ENCODE measurements at regions not wholly inside any gene's neighbourhood (a gene's known extent, or its start where the extent isn't known, plus 50 kb on each side); places are given as distances from the start of the nearest gene placed in this dataset.

- Histone ChIP-seq H3K4me3 (no peak overlapping the region), H3K27me3 (replicated peaks; ENCODE audit: insufficient read depth) (no peaks in the 10 kb centered on the region), H3K9me3 (no peaks in the 10 kb centered on the region), H3K36me3 (no peaks in the 10 kb centered on the region), H3K4me1 (replicated peaks) (no peaks in the 10 kb centered on the region), H3K27ac (no peak overlapping the region)
- DNase-seq (ENCODE audit: low spot score): no peak
- intact Hi-C loops (cut with DNase I): no loop called here
- 79% methylated on average over 15 of the region's 15 CpGs for WGBS
- no peak for TF ChIP-seq POLR2AphosphoS5 (IDR thresholded peaks at IDR 0.05)
- TF ChIP-seq POLR2A (IDR thresholded peaks at IDR 0.05): no peak
- TF ChIP-seq, protein P1, sequence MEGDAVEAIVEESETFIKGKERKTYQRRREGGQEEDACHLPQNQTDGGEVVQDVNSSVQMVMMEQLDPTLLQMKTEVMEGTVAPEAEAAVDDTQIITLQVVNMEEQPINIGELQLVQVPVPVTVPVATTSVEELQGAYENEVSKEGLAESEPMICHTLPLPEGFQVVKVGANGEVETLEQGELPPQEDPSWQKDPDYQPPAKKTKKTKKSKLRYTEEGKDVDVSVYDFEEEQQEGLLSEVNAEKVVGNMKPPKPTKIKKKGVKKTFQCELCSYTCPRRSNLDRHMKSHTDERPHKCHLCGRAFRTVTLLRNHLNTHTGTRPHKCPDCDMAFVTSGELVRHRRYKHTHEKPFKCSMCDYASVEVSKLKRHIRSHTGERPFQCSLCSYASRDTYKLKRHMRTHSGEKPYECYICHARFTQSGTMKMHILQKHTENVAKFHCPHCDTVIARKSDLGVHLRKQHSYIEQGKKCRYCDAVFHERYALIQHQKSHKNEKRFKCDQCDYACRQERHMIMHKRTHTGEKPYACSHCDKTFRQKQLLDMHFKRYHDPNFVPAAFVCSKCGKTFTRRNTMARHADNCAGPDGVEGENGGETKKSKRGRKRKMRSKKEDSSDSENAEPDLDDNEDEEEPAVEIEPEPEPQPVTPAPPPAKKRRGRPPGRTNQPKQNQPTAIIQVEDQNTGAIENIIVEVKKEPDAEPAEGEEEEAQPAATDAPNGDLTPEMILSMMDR (IDR thresholded peaks at IDR 0.05): no peak
Measured at GRCh38 chr13:91295712-91296410, 51.6 kb upstream of the MIR17HG start.

GRCh38 chr13:91297503-91297902, 50.0 kb upstream of the MIR17HG start:
- DNase-seq (ENCODE audit: low spot score): no peak
- H3K27ac ChIP-seq: no peak overlapping the region
- TF ChIP-seq POLR2AphosphoS5 (IDR thresholded peaks at IDR 0.05) (no peak), POLR2A (IDR thresholded peaks at IDR 0.05) (no peak)
- TF ChIP-seq, protein P1 (IDR thresholded peaks at IDR 0.05): no peak
- H3K27me3 ChIP-seq (replicated peaks; ENCODE audit: insufficient read depth): no peaks in the 10 kb centered on the region
- no peaks in the 10 kb centered on the region for H3K9me3 ChIP-seq
- no peaks in the 10 kb centered on the region for H3K4me1 ChIP-seq (replicated peaks)
- WGBS: 31% methylated on average over 2 of the region's 2 CpGs
- intact Hi-C loops (cut with DNase I): no loop called here
- no peaks in the 10 kb centered on the region for H3K36me3 ChIP-seq
- no peak overlapping the region for H3K4me3 ChIP-seq

MicroRNAs in the stretch of these regions (microRNA counts, 767-probe panel; counts per million panel counts)
- 2,448 to 2,469 counts per million in 2 donors for microRNA hsa-miR-622

Small RNA genes in the stretch of these regions (small RNA-seq; reads per million reads assigned to genes)
- gene AL445647.2 (0 reads per million in 2 donors), gene BRK1P2 (0 reads per million in 2 donors), gene RF00212 (0 reads per million in 2 donors), gene RNA5SP34 (0 reads per million in 2 donors), gene RNU6-75P (0 reads per million in 2 donors)

Measured in prostate gland (tissue), 2 donors.